Activated naive CD8-positive, alpha-beta T cell treated with anti-CD3 and anti-CD28 coated beads, Interleukin-2, amount 50 U/mL, for 16 hours (primary cell): ENCODE measurements at regions not wholly inside any gene's neighbourhood (a gene's known extent, or its start where the extent isn't known, plus 50 kb on each side); places are given as distances from the start of the nearest gene placed in this dataset.

Source experiments
- DNase-seq: peaks from one replicate; pipeline ENCODE4 v3.0.0-alpha.2; 2020; ENCODE audit warnings: low read depth, low spot score

DNA sequence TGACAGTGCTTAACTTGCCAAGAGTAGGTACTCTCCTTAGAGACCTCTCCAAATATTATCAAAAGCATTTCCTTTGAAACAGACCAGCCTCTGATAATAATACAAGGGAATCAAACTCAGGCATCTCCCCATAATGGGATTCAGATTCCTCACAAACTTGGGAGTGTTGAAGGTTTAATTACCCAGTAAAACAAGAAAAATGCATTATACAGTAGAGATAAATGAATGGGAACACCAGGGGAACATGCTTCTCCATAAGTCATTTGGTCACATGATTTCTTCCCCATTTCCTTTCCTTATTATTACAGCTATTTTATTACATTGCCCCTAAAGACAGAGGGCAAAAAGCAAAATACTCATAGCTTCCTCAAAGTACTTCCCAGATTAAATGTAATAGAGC is 325.0 kb upstream of the CDIN1 start:
- no peak for DNase-seq

DNA sequence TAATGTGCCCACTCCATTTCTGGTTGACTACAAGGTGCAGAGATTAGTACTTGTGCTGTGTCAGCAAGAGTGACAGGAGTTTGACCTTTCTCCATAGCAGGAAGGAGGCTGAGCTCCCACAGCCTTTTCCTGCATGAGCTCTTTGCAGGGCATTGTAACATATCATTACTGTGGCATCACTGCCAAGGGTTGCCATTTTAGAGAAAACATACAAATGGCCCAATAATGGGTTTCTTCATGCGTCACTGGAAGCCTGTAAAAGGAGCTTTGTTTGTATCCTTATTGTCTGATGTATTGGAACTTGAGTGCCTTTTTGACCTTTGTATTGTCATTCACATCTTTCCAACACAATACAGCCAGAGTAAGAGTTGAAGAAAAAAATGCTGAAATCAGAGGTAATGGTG is 323.0 kb upstream of the CDIN1 start:
- DNase-seq: no peak

DNA sequence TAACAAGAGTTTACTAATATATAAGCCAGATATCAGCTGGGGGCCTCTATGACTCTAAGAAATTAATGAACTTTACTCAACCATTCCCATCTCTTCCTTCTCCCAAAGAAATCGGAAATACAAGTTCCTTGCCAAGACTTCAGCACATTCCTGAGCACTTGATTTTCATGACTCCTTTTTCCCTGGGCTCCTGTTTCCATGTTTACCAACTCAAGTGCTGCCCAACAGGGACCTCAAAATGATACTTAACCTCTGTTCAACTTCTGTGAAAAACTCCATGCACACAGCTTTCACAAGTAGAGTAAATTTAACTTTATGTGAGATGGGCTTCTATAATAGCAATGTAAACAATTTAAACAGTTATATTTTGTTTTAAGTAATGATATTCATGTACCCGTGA is 315.8 kb upstream of the CDIN1 start:
- no peak for DNase-seq

DNA sequence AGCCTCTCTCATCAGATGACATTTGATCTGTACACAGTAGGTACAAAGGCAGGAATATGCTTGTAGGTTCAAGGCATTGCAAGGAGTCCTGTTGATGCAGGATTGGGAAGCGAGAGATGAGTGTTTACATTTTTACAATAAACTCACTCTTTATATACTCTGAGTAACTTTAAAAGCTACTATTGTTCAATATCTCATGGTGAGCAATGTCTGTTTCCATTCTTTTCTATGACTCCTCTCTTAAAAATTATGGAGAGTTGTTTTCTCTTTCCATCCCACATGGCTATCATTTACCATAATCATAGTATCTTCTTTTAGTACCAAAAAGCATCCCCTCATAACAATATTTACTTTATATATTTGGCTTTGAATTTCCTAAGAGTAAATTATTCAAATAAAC is 314.0 kb upstream of the CDIN1 start:
- DNase-seq: no peak

DNA sequence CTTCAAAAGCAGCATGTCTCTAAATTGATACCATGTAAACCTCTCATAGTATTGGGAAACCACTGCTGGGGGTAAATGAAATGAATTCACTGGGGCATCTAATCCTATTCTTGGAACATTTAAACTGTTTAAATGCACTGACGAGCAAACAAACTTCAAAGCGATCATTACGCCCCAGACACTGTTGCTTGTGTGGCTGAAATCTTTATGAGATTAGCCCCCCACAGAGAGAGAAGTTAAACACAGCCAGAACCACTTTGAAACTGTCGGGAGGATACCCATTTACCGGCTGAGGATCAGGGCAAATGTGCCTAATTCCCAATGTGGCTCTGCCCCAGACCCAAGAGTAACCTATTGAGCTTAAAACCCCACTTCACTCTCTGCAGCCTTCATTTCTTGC is 308.4 kb upstream of the CDIN1 start:
- no peak for DNase-seq

DNA sequence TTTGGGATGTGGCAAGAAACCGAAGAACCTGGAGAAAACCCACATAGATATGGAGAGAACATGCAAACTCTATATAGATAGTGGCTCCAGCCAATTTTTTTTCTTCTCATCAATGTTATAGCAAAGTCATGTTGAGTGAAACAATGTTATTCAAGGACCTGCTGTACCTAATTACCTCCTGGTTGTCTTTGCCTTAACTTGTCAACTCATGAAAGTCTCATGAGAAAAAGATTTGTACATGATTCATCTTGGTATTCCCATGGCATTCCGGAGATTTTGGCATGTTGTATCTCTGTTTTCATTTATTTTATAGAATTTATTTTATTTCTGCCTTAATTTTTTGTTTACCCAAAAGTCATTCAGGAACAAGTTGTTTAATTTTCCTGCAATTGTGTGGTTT is 303.8 kb upstream of the CDIN1 start:
- no peak for DNase-seq

DNA sequence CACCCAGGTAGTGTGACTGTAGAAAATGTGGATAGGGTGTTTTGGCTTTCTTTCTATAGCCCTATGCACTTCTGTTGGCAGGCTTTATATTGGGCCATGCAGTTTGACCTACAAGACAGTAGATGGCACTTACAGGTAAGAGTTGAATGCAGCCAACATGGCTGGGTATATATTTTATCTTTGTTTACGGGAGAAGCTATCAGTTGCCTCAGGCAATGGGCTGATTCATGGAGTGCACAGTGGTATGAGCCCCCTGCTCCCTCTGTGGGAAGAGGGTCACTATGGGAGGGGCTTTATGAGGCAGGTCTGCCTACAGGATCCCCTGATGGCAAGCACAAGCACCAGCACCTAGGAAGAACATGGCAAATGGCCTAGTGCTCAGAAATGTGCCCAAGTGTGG is 301.2 kb upstream of the CDIN1 start:
- DNase-seq: no peak

DNA sequence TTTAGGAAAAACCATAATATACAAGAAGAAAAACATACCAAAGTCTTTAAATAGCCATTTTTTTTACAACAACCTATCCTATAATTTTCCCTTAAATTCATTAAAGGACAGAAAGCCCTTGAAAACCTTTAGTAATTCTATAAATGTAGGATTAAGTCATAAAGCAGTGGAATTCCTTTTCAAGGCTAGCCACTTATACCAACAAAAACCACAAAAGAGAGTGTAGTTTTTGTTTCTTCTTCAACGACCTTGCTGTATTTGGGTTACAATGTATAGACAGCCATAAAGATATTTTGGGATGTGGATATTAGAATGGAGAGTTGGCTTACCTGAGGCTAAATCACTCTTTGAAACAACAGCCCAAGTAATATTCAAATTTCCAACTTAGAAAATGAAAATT is 296.6 kb upstream of the CDIN1 start:
- no peak for DNase-seq

DNA sequence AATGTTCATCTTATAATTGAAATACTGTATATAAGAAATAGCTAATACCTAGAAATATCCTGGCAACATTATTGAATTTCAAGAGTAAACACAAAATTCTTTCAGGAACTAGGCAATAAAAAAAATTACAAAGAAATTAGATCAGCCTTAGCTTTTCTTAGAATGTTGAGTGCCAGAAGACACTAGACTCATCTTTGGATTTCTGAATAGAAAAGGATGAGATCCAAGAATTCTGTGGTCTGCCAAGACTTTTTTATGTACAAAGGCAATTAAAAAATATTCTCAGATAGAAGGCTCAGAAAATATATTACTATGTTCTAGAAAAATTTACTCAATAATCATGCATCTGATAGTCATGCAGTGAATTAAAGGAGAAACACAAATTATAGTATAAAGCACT is 294.5 kb upstream of the CDIN1 start:
- DNase-seq: no peak

DNA sequence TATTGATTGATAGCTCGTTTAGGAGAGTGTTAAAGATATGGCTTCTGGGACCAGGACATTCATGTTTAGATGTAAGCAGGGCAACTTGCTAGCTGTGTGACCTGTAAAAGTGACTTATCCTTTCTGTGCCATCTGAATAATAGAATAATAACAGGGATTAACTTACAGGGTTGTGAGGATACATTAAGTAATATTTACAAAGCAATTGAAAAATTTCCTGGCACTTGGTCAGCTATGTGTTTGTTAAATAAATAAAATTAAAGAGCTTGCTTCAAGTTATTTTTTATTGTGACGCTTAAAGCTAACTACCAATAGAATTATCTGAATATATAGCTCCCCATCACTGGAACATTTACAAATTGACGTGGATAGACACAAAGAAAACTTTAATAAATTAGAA is 287.9 kb upstream of the CDIN1 start:
- no peak for DNase-seq

DNA sequence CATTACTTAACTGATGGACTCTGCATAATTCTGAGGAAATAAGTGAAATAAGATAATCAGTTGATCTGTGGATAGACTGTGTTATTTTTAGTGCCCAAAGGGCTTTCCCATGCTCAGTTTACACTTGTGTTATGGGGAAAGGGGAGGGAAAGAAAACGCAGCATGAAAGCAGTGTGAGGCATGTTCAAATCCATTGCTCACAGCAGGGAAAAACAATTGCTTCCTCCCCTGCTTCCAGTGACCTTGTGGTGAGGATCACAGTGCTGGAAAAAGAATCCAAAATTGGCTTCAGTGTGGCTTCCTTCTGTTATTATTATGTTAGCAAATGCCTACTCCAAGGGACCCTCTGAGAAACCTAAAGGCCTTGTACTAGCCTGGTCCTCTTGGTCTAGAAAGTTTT is 285.1 kb upstream of the CDIN1 start:
- no peak for DNase-seq

DNA sequence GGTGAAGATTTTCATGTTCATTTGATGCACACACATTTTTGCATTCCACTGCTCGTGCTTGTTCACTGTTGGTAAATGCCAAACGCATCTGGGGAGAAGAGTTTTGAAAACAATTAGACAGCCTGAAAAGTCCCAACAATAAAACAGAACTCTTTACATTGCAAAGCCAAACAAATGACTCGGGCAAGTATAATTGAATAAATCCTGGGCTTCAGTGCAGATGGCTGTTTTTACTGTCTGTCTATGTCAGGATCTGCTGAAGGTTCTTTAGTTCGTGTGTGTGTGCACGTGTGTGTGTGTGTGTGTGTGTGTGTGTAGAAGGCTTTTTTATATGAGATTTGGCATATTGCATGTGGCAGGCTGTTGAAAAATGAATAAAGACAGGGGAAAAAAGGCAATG is 277.5 kb upstream of the CDIN1 start:
- DNase-seq: no peak

DNA sequence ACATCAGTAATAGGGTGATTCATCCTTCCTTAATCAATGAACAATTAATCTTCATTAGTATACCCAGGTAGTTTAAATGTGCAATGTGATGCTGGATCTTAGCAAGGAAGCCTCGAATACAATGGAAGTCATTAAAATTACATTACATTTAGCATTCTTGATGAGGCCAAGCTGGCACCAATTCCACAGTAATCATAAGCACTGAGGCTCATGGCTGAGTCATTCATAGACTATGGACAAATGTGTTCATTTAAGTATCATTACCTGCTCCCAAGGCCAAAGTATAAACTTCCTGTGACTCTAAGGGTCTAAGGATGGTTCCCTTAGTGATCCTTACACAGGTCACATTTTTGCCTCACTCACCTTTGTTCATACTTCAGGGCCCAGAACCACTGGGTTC is 266.4 kb upstream of the CDIN1 start:
- DNase-seq: no peak

DNA sequence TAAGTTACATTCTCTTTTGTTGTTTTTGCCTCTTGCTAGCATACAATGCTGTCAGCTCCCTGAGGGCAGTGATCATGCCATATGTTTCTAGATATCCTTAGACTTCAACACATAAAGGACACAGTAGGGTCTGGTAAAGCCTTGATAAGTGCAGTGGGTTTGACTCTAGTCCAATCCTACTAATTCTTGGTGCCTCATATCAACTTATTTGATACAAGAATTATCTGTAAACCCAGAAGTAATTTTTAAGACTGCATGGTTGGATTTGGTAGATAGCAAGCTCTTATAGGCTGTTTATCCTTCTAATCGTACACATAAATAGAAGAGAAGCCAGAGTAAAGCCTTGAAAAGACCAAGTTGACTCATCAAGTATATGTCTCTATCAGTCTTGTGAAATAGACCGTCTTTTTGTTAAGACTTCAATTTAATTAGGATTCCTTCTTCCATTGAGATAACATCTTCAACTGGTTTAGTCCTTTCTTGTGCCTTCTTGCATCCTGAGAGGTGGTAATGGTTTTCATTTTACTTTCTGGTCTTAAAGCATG is 265.6 kb upstream of the CDIN1 start:
- no peak for DNase-seq

DNA sequence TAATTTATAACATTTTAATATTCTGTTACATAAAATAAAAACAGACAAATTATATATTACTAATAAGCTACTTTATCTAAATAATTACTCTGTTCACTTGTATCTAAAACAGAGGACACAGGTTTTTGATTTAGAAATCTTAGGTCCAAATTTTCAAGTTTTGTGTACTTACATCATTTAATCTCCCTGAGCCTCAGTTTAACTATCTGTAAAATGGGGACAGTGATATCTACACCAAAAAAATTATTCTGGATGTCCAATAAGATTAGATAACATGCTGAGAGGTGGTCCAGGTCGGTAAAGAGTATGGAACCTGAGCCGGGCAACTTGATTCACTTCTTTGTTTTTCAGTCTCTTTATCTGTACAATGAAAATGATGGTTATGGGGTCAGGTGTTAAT is 263.8 kb upstream of the CDIN1 start:
- no peak for DNase-seq

DNA sequence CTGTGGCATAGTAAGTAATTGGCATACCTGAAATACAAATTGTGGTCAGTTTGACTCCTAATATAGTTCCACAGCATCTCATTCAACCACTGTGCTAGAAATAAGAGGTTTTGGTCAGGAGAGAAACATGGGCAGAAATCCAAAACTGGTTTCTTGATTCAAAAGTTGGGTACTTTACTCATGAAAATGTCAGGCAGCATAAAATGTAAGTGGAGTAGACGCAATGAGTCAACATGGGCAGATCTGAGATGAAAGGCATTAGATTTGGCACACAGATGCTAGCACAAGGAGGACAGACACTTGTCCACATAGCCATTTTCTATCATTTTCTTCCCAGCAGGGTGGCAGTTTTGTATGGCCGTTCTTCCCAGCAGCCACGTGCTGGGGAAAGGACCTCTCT is 255.8 kb upstream of the CDIN1 start:
- DNase-seq: no peak

DNA sequence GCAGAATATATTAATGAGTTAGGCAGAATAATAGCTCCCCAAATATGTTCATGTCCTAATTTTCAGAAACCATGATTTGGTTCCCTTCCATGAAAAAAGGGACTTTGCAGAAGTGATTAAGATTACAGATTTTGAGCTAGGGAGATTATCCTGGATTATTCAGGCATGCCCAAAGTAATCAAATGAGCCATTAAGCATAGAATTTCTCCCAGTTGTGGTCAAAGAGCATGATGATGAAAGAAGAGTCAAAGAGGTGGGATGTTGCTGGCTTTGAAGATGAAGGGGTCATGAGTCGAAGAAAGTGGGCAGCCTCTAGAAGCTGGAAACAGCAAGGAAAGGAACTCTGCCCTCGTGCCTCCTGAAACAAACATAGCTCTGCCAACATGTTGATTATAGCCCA is 254.2 kb upstream of the CDIN1 start:
- no peak for DNase-seq

DNA sequence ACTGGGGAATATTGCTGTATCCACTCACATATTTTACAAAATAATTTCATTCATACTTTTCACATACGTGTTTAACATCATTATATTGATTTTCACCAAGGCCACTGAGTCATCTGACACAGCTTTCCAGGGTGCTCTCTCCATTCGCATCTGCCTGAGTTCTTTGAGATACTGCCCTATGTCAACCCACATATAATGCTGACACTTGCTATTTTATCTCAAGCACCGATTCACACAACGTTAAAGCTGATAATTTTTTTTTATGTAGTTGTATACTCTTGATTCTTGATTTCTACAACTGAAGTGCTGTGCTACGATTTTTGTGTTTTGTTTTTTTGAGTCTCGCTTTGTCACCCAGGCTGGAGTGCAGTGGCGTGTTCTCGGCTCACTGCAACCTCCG is 249.8 kb upstream of the CDIN1 start:
- no peak for DNase-seq

DNA sequence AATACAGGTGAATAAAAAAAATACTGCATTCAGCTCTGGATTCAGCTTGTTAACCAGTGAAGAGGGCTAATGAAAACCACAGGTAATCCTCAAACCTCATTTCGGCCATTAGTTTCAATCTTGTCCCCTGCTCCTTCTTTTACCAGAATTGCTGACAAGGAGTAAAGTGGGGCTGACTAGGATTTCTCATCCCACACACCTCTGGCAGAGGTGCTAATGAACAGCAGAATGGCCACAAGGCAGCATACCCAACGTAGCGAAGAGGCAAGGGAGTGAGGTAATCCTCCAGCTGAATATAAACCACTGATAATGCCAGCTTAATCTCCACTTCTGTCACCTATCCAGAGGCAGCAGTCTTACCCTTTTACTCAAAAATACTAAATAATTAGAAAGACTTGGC is 248.8 kb upstream of the CDIN1 start:
- no peak for DNase-seq

DNA sequence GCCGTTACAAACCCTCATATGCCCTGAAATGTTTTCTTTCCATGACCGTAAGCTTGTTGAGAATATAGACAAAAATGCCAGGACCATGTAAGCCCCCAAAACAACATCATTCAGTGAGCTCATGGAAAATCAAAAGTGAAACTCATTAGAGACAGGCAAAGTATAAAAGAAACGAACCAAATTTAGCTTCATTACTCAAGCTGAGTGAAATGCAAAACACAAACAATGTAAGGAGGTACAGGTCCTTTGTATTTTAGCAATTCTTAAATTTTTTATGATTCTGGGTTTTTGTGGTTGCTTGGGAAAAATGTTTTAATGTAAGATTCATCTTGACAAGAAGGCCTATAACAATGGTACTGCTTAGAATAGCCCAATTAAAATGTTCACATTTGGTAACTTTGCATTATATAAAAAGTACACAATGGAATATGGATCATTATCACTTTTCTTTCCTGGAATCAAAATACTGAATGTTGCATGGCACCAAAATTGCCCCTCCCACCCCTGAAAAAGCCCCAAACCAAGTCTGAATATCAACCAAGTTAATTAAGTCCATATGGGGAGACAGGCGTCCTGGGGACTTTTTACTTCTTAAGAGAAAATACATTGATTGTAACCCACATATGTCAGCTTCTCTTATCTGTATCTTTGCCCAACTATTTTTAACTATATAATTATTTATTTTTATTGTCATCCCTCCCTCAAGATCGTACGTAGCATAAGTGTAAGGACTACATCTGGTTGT is 247.7 kb upstream of the CDIN1 start:
- no peak for DNase-seq

DNA sequence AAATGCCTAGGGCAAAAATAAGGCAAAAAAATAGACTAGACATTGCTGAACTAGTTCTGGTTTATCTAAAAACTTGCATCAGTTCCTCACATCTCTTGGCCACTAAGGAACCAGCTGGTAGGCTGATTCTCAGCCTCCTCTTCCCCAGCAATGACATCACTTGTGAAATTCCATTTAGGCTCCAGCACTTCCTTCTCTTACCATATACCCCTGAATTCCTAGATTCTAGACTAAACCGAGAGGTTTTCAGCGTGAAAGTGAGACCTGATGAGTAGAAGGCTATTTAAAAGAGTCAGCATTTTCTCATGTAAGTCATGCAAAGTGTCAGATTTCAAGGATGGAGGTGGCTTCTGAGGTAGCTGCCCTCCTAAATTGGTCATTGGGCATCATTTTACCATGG is 247.1 kb upstream of the CDIN1 start:
- no peak for DNase-seq

DNA sequence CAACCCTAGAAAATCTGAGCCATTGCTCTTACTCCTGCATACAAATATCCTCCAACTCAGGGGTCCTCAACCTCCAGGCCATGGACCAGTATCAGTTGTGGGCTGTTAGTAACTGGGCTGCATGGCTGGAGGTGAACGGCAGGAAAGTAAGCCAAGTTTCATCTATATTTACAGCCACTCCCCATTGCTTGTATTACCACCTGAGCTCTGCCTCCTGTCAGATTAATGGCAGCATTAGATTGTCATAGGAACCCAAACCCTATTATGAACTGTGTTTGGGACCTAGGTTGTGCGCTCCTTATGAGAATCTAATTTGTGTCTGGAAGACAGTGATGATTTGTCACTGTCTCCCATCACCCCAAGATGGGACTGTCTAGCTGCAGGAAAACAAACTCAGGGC is 246.5 kb upstream of the CDIN1 start:
- DNase-seq: no peak

DNA sequence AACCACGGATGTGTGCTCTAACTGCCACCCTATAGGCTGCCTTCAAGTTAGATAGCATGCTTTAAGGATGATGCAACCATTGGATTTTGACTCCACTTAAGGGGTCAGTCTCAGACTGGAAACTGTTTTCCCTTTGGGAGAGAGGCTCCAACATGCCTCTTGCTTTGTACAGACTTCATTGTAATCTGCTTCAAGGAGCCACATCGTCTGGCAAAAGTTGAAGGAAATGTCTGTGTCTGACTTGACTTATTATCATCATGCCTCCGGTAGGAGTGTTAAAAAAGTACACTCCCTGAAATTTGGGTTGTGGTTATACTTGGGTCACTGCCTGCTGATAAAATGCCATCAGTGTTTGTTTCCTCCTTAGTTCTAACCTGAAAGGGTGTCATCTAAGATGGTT is 245.4 kb upstream of the CDIN1 start:
- DNase-seq: no peak

DNA sequence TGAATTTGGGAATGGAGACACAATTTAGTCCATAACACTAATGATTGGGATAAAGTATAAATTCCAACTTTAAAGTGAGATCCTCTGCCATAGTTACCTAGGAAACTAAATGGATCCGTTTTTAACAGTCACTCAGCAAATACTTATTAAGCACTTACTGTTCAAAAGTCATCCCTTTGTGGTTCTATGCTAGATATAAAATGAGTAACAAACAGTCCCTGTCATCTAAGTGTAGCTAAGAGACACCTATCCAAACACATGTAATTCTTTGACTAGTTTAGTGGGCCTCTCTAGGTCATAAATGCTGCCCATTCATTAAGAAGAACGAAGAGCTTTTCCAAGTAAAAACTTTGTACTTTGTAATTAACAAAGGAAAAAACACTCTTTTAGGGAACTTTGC is 244.2 kb upstream of the CDIN1 start:
- no peak for DNase-seq
